Ramos (cell line): ENCODE measurements at regions not wholly inside any gene's neighbourhood (a gene's known extent, or its start where the extent isn't known, plus 50 kb on each side); places are given as distances from the start of the nearest gene placed in this dataset.
"Not testable (repeated sequence)": the region's sequence is repeated elsewhere in the genome, so short reads cannot be mapped to it uniquely, and the experiment has no call there.

ENCODE experiments used
- in situ Hi-C: fragments of 300-500 bp; cut with MboI; formaldehyde crosslinking; loops from one replicate; pipeline ENCODE4 v1.14.3; 2022; ENCODE audit warnings: low sequenced_read_pairs; ENCODE audit not compliant: unreplicated experiment

DNA sequence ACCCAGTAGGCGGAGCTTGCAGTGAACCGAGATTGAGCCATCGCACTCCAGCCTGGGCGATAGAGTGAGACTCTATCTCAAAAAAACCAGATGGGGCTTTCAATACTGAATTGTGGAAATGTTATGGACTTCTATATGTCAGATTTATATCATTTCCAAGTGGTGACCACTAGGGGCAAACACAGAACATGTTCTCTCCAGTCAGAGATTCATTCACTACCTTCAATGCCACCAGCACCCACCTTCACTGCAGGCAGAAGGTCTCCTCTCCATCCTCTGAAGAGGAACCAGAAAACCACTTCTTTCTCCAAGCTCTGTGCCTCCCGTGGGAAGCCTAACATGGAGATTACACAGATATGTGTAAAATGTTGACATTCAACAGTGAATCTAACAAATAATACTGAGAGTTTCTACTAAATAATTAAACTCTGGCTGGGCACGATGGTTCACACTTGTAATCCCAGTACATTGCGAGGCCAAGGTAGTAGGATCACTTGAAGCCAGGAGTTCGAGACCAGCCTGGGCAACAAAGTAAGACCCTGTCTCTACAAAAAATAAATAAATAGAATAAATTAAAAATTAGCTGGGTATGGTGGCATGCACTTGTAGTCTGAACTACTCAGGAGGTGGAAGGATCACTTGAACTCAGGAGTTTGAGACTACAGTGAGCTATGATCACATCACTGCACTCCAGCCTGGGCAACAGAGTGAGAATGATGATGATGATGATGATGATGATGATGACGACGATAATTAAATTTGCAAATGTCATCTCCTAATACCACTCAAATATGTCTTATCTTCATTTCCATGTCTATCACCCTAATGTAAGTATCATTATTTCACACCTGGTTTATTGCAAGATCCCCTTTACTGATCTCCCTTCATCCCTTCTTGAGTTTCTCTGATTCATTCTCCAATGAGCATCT is 151.1 kb downstream of the ZNF281 start:
- in situ Hi-C loops: no loop called here

DNA sequence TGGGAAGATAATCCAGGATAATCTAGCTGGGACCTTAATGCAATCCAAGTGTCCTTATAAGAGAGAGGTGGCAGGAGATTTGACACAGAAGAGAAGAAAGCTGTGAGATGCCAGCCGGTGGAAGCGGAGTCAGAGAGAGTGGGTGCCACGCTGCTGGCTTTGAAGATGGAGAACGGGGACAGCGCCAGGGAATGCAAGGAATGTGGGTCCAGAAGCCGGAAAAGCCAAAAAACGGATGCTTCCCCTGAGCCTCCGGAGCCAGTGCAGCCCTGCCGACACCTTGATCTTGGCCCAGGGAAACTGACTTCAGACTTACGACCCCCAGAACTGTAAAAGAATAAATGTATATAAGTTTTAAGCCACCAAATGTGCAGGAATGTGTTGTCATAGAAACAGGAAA is 152.6 kb downstream of the ZNF281 start:
- in situ Hi-C loops: no loop called here

DNA sequence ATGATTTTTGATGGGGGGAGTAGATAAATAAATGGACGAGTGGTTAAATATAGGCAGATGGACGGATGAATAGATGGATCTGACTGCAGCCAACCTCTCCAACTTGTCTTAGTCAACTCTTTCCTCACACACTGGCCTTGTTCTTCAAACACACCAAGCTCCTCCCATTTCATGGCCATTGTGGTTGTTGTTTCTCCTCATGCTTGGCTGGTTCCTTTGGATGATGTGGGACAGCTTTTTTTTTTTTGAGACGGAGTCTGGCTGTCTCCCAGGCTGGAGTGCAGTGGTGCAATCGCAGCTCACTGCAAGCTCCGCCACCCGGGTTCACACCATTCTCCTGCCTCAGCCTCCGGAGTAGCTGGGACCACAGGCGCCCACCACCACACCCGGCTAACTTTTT is 155.2 kb downstream of the ZNF281 start:
- in situ Hi-C loops: not testable (repeated sequence)

DNA sequence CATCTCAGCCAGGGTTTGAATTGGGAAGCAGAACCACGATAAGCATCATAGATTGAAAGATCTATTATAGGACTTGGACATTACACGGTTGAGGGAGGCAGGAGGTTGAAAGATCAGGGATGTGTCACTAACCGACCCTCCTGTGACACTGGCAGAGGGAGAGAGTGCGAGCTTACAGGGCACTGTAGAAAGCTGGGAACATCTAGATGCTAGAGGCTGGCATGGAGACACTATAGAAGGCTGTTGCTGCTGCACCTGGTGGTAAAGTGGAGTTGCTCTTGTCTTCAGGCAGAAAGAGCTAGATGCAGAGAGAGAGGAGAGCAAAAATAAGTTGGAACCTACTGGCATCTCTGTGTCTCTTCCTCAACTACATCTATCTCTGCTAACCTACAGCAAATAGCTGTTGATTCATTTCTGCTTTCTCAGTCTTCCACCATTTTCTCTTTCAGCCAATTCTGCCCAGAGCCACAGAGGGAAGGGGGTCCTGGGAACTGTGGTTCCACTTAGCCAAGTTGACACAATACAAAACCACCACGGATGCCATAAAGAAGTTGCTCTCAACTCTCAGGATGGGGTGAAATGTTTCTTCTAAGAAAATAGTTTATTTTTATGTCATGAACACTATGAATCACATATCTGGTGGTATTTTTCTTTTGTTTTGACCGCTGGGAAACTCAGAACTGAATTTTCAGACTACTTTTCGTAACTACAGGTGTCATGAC is 155.9 kb downstream of the ZNF281 start:
- in situ Hi-C loops: no loop called here

DNA sequence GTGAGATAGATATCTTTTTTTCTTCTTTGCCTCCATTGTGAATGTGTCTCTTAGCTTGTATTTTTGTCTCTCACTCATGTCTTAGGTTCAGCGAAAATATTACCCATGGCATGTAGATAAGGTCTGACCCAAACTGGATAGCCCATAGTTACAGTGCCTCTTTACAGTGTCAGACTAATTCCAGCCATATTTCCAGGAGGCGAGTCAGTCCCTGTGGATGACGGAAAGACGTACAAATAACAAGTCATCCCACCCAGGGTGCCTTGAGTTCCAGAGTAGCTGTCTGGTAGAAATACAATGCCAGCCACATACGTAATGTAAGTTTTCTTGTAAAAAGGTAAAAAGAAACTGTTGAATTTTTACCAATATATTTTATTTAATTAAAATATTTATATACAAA is 157.3 kb downstream of the ZNF281 start:
- in situ Hi-C loops: no loop called here

DNA sequence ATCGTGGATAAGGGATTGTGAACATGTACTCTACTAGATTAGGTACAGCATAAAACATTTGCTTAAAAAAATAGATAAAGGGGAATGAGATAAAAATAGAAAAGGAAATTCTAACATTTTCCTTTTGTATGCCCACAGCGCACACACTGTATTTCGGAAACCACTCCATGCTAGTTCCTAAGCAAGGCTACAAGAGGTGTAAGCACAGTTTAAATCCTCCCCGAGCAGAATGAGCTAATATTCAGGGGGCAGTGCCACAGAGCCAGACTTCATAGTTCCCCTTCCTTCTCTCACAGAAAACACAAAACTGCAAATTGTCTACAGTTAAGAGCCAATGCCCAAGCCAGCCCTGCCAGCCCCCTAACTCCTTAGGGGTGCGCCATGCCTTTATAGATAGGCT is 159.4 kb downstream of the ZNF281 start:
- in situ Hi-C loops: no loop called here

DNA sequence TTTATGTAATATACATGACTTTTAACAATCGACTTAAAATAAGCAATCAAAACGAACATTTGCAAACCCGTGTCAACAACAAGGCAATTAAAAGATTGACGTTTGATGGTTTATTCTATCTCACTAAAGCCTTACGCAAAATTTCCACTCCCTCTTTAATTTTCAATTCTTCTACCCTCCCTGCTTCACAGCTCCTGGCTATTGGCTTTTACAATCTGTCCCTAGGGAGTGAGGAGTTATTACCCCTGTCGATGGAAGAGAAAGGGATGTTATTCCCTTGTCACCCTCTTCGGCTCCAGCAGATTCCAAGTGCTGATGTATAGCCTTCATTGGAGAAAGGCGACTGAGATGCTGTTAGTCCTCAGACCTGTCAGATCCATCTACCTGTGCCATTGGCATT is 161.3 kb downstream of the ZNF281 start:
- in situ Hi-C loops: no loop called here

DNA sequence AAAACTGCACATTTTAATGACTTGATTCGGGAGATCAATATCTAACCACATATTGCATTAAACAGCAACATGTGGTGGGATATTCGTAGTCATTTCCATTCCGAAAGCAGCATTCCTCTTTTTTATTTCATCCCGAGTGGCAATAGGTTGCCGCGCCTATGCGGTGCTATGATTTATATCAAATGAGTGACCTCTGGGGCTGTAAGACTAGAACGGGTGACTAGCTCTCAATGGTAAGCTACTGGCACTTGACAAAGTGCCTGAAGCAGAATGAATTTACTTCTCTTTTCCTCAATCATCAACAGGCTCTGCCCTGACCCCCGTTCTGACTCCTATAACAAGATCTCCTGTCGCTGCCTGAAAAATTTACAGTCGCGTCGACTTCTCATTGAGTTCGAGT is 162.3 kb downstream of the ZNF281 start:
- in situ Hi-C loops: no loop called here

DNA sequence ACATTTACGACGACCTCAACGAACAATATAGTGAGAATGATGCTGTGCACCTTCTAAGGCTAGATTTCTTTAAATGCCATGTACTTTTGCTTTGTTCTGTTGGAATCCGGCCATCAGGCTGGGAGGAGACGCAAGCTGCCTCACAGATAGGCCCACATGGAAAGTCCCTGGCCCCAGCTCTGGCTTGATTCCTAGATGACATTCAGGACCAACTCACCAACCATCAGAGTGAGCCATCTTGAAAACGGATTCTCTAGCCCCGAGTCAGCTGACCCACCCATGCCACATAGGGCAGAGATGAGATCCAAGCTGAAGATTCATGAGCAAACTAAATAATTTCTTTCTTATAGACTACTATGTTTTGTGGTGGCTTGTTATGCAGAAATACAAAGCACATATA is 164.4 kb downstream of the ZNF281 start:
- in situ Hi-C loops: no loop called here

DNA sequence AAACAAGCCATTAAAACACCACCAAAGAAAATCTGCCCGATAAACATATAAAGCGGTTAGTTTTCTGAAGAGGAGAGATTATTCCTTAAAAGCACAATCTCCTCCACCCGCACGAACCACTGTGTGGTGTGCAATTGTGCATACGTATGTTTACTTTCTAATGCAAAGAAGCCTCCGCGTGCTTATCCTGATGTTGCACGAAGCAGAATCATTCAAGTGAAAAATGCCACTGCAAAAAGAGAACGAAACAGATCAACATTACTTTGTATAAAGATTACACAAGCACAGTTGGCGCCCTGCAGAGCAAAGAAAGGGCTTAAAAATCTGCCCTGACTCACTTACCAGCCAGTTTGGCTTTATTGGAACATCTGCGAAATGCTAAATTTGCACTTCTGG is 166.8 kb downstream of the ZNF281 start:
- in situ Hi-C loops: no loop called here

DNA sequence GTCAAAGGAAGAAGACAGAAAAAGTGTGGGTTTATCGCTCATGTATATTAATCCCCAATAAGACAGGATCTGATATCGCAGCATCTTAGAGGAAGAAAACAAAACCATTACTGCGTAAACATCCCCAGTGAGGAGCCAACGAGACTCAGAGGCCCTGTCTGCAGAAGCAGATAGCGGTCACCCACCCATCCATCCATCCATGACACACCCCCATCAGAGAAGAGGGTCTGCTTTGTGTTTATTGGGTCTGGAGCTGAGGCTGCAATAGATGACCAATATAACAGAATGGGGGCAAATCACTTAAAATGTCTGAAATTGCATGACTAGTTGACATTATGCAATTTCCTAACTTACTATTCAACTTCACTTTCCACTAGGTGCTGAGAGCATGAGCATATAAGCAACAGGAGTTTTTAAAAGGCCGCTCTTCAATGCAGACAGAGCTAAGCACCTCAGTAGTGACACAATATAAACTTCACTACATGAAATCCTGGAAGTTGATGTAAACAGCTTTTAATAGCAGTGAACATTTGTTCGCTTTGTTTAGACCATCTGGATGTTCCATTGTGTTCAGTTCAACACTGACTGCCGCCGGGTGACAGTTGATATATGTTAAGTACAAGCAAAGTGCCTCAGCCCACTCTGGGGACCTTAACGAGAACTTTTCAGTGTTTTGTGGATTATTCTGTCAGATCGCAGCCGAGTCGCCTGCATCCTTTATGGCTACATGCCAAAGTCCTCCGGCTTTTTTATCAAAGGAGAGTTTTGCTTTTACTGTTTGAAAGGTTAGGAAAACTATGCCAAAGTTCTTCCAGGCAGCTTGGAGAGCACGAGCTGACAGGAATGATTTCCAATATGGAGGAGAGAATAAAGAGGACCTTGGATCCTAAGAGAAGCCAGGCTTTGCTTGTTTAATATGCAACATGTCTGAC is 167.5 kb downstream of the ZNF281 start:
- in situ Hi-C loops: no loop called here

DNA sequence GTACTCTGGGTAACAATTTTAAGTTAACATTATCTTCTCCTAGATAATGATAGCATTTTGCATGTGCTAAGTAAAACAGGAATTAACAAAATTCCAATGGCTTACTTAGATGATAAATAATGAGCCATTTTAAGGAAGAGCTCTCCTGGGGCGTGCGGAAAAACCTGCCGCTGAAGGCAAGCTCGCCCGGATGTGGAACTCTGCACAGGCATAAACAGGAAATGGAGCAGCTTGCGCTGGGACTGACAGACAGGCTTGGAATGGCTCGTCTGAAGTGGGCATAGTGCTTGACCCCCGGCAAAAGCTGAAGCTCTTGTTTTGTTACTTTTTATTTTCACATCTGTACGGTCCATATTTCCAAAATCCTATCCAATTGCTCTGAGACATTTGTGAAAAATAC is 169.2 kb downstream of the ZNF281 start:
- in situ Hi-C loops: no loop called here

DNA sequence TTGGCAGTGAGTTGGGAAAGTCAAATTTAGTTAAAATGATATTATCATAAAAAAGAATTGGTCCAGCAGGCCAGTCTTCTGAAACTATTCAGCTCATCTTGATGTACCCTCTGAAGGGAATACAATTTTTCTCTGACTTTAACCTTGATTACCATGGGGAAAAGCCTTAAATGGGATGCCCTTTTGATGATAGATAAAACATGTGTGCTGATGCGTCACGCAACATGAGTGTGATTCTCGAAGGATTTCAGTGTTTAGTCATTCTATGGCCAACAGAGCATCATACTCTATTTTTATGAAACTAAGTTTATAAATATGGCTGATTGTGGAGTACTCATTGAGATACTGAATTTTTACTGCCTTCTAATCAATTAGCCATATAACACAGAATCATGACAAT is 171.5 kb downstream of the ZNF281 start:
- in situ Hi-C loops: no loop called here

DNA sequence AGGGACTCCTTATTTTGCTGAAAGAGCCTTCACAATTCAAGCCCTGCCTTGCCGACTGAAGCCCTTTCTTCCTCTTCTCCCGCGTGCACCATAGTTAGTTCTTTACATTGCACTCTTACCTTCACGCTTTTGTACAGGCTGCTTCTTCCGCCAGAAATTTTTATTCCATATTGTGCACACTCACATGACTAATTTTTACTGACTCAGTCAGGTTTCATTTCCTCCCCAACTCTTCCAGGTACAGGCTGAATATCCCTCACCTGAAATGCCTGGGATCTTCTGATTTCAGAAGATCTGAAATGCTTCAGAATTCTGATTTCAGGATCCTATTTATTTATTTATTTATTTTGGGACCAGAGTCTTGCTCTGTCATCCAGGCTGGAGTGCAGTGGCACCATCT is 172.8 kb downstream of the ZNF281 start:
- in situ Hi-C loops: no loop called here

DNA sequence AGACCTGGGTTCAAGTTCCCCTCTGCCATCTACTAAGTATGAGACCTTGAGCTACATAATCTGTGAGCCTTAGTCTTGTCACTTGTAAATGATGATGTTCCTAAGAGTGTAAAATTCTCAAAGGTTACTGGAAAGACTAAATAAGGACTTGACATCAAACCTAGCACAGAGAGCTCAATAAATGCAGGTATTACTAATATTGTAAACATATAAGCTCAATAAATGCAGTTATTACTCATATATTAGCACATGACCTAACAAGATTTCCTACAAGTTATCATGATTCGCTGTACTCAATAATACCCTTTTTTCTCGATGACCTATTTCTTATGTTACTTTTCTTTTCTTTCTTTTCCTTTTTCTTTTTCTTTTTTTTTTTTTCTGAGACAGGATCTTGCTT is 174.9 kb downstream of the ZNF281 start:
- in situ Hi-C loops: no loop called here

DNA sequence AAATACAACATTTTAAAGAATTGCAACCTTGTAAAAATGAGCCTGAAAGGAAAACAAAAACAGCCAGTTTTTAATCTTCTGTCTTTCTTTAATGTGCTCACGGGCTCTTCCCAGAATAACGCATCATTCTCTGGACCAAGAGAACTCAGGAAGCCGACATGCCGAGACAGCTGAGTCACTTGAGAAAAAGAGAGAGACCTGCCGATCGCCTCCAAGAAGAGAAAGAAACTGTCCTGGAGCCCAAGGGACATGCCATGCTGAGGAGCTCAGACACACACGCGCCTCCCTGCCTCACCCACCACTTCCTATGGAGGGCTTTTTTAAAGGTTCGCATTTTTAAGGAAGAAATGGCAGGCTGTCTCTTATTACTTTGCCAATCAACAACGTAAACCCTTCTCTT is 176.4 kb downstream of the ZNF281 start:
- in situ Hi-C loops: no loop called here

DNA sequence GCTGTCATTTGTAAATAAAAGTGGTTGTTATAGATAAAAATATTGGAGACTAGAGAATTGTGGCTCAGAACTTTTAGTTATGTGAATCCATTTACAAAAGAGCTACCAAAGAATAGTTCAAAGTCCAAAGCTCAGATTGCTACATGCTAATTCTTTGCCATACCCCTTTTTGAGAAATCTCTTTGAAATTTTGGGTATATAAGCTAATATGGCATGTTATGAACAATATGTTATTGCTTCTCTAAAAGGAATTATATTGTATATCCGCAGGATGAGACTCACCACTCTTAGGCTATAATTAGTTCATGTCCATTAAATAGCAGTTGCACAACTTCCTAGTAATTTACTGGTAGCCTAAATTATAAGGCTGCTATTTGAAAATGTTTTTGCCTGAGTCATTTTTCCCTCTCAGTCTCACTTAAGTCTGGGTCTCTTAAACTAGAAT is 178.0 kb downstream of the ZNF281 start:
- in situ Hi-C loops: no loop called here

DNA sequence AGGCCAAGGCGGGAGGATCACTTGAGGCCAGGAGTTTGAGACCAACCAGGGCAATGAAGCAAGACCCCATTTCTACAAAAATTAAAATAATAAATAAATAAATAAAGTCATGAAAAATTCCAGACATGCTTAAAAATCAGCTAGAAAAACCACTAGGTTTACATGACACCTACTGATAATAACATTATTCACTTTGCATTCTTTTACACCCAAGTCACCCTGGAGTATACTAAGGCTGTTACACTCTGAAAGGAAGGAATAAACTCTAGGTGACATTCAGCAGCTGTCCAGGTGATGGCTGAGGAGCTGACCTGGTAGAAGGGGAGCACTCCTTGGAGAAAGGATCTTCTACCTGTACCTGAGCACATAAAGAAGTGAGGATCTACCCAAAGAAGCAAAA is 179.2 kb downstream of the ZNF281 start:
- in situ Hi-C loops: no loop called here

DNA sequence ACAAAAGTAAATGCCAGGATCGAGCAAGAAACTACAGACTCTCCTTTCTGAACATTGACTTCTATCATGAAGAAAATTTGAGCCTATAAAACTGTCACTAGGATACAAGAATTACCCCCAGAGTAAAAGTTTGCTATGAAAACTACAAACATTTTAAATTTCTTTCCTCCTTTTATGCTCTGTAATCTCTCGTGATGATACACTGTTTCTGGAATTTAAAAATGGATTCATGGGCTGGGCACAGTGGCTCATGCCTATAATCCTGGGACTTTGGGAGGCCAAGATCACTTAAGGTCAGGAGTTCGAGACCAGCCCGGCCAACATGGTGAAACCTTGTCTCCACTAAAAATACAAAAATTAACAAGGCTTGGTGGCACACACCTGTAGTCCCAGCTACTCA is 181.3 kb downstream of the ZNF281 start:
- in situ Hi-C loops: no loop called here

DNA sequence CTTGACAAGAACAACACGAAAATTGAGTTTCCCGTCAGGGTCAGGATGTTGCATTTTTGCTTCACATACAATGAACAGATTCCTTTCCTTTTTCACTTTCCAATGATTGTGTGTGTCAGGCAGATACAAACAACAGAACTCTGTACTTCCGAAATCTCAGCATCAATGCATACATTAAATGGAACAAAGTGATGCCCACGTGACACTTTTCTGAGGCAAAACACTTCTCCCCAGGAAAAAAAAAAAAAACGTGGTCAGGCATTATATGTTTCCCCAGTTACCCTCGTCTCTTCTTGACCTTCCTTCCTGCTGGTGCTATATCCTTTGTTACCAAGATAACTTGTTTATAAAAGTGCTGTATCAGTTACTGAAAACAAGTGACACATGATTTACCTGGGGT is 181.8 kb downstream of the ZNF281 start:
- in situ Hi-C loops: no loop called here
